OCI-LY7 (cell line): ENCODE measurements at regions not wholly inside any gene's neighbourhood (a gene's known extent, or its start where the extent isn't known, plus 50 kb on each side); places are given as distances from the start of the nearest gene placed in this dataset.

ENCODE experiments used
- BruUV-seq: library from RNA; stranded (reverse); fragments of 400-500 nt; replicated peaks from 2 replicates; lab custom pipeline; 2021; lab: Mats Ljungman, UMichigan
- CTCF ChIA-PET: fragments of 300-600 bp; sonication (Branson Sonifier 250); formaldehyde crosslinking; loops from one replicate; lab custom pipeline; 2022; ENCODE audit warnings: antibody characterized with exemption; ENCODE audit not compliant: unreplicated experiment; lab: Charles Lee
- POLR2A ChIA-PET: fragments of 300-600 bp; sonication (Branson Sonifier 250); formaldehyde crosslinking; loops from one replicate; lab custom pipeline; 2022; ENCODE audit warnings: antibody characterized with exemption; lab: Charles Lee
- DNase-seq: peaks from one replicate; pipeline ENCODE4 v3.0.0-alpha.2; 2015; ENCODE audit warnings: low spot score
- H2AFZ ChIP-seq: fragments of 200-600 bp; sonication (generic), shearing (Covaris generic); 2 replicates; pipeline ENCODE4 v1.6.1; 2014; ENCODE audit warnings: mild to moderate bottlenecking, antibody characterized with exemption, low read length, moderate library complexity
- H3K27ac ChIP-seq: fragments of 200-600 bp; sonication (generic); 2 replicates; pipeline ENCODE4 v1.5.1; 2014; ENCODE audit warnings: mixed run types, low read depth, mild to moderate bottlenecking, moderate library complexity, low read length, inconsistent platforms; ENCODE audit not compliant: poor library complexity, severe bottlenecking
- H3K36me3 ChIP-seq: fragments of 200-600 bp; sonication (generic); 2 replicates; pipeline ENCODE4 v1.6.1; 2014; ENCODE audit warnings: mild to moderate bottlenecking, antibody characterized with exemption, low read length, moderate library complexity, mixed read lengths; ENCODE audit not compliant: insufficient read depth
- H3K4me1 ChIP-seq: fragments of 200-600 bp; sonication (generic); 2 replicates; pipeline ENCODE4 v1.5.1; 2014; ENCODE audit warnings: mild to moderate bottlenecking, low read length; ENCODE audit not compliant: insufficient read depth, poor library complexity, severe bottlenecking
- H3K4me2 ChIP-seq: fragments of 200-600 bp; sonication (generic); 2 replicates; pipeline ENCODE4 v1.6.1; 2014; ENCODE audit warnings: mild to moderate bottlenecking, low read length
- H3K4me3 ChIP-seq: fragments of 200-600 bp; sonication (generic); 2 replicates; pipeline ENCODE4 v1.5.1; 2014; ENCODE audit warnings: mild to moderate bottlenecking, low read depth, low read length; ENCODE audit not compliant: poor library complexity, severe bottlenecking
- H3K79me2 ChIP-seq: fragments of 200-600 bp; sonication (generic); 2 replicates; pipeline ENCODE4 v1.6.1; 2016; ENCODE audit warnings: low read depth, mild to moderate bottlenecking, low read length, moderate library complexity, mixed read lengths; ENCODE audit not compliant: insufficient read depth
- H3K9me2 ChIP-seq: fragments of 200-600 bp; sonication (generic); 2 replicates; pipeline ENCODE4 v1.6.1; 2016; ENCODE audit warnings: mild to moderate bottlenecking, low read length, mixed read lengths; ENCODE audit not compliant: insufficient read depth
- H3K9me3 ChIP-seq: fragments of 200-600 bp; sonication (generic); 2 replicates; pipeline ENCODE4 v1.6.1; 2014; ENCODE audit warnings: mild to moderate bottlenecking, mixed run types, low read length, mixed read lengths
- H4K20me1 ChIP-seq: fragments of 200-600 bp; sonication (generic); 2 replicates; pipeline ENCODE4 v1.6.1; 2014; ENCODE audit warnings: mild to moderate bottlenecking, antibody characterized with exemption, low read length, moderate library complexity, mixed read lengths; ENCODE audit not compliant: insufficient read depth
- CTCF ChIP-seq: fragments of 200-600 bp; sonication (generic); conservative IDR thresholded peaks from 2 replicates; pipeline ENCODE4 v1.5.1; 2014; ENCODE audit warnings: mild to moderate bottlenecking, antibody characterized with exemption, low read length, moderate library complexity, mixed read lengths
- EZH2phosphoT487 ChIP-seq: fragments of 200-600 bp; sonication (generic); IDR thresholded peaks from 2 replicates; pipeline ENCODE4 v1.6.1; 2018; ENCODE audit warnings: low read depth, borderline replicate concordance, mild to moderate bottlenecking, mixed run types, antibody characterized with exemption, low read length, moderate library complexity, mixed read lengths
- intact Hi-C: fragments of 100-400 bp; cut with micrococcal nuclease; formaldehyde crosslinking; loops from one replicate; pipeline ENCODE4 v1.10.0; 2022; ENCODE audit not compliant: unreplicated experiment

- H3K9me3 ChIP-seq, result no peaks in the 10 kb centered on the region
- BruUV-seq, result no TSS peak
- no peak overlapping the region for H3K4me3 ChIP-seq
- TF ChIP-seq EZH2phosphoT487 (no peak), CTCF (no peak)
- ChIA-PET POLR2A (interaction anchor here (1.1 kb wide), 1 partner anchor 45 kb away, joined by 3 read pairs; no protein-coding TSS in a partner anchor), CTCF (no interaction called here)
- H3K4me1 ChIP-seq, result no peaks in the 10 kb centered on the region
- H3K27ac ChIP-seq, result no peak overlapping the region
- no peak overlapping the region for H3K4me2 ChIP-seq
- no peak for DNase-seq
- no peaks in the 10 kb centered on the region for H3K79me2 ChIP-seq
- H4K20me1 ChIP-seq, result no peaks in the 10 kb centered on the region
- no peak overlapping the region for H2AFZ ChIP-seq
- no peaks in the 10 kb centered on the region for H3K9me2 ChIP-seq
- no peaks in the 10 kb centered on the region for H3K36me3 ChIP-seq
- intact Hi-C loops, result no loop called here
Observed at GRCh38 chr3:1710663-1711062, 388.0 kb upstream of the CNTN4 start.

- H4K20me1 ChIP-seq, result no peaks in the 10 kb centered on the region
- no peaks in the 10 kb centered on the region for H3K36me3 ChIP-seq
- no peak for DNase-seq
- H3K9me3 ChIP-seq, result no peaks in the 10 kb centered on the region
- H3K4me1 ChIP-seq, result no peaks in the 10 kb centered on the region
- ChIA-PET CTCF (no interaction called here), POLR2A (no interaction called here)
- H3K4me3 ChIP-seq, result no peak overlapping the region
- H3K27ac ChIP-seq, result no peak overlapping the region
- no TSS peak for BruUV-seq
- no peaks in the 10 kb centered on the region for H3K9me2 ChIP-seq
- intact Hi-C loops, result no loop called here
- no peaks in the 10 kb centered on the region for H3K79me2 ChIP-seq
- no peak overlapping the region for H2AFZ ChIP-seq
- no peak overlapping the region for H3K4me2 ChIP-seq
- no peak for TF ChIP-seq CTCF
- no peak for TF ChIP-seq EZH2phosphoT487
Observed at GRCh38 chr3:1717524-1717923, 381.1 kb upstream of the CNTN4 start.

- no peak for DNase-seq
- intact Hi-C loops, result no loop called here
- Histone ChIP-seq H3K9me3 (no peaks in the 10 kb centered on the region), H3K79me2 (no peaks in the 10 kb centered on the region), H4K20me1 (no peaks in the 10 kb centered on the region), H3K27ac (no peak overlapping the region), H3K9me2 (no peaks in the 10 kb centered on the region), H3K4me1 (no peaks in the 10 kb centered on the region), H3K4me2 (no peak overlapping the region), H2AFZ (no peak overlapping the region), H3K4me3 (no peak overlapping the region), H3K36me3 (no peaks in the 10 kb centered on the region)
- BruUV-seq, result no TSS peak
- CTCF ChIA-PET, result no interaction called here
- TF ChIP-seq CTCF (no peak), EZH2phosphoT487 (no peak)
- POLR2A ChIA-PET, result no interaction called here
Observed at GRCh38 chr3:1723726-1724125, 374.9 kb upstream of the CNTN4 start.
